GM12878 (cell line): ENCODE measurements at regions not wholly inside any gene's neighbourhood (a gene's known extent, or its start where the extent isn't known, plus 50 kb on each side); places are given as distances from the start of the nearest gene placed in this dataset.

ENCODE experiments used
- ATAC-seq: fragments of 200-7000 bp; cut with Tn5 transposase; 3 replicates; pipeline ENCODE4 v1.9.1; 2020; ENCODE audit warnings: mild to moderate bottlenecking, moderate library complexity
- BruUV-seq: library from RNA; stranded (reverse); fragments of 400-500 nt; replicated peaks from 2 replicates; lab custom pipeline; 2021; lab: Mats Ljungman, UMichigan
- CTCF ChIA-PET: fragments of 300-600 bp; sonication (Branson Sonifier 250); formaldehyde crosslinking; extraction: SDS; loops from one replicate; lab custom pipeline; 2021; ENCODE audit warnings: inconsistent platforms; lab: Yijun Ruan, JAX
- POLR2A ChIA-PET: fragments of 350-600 bp; formaldehyde crosslinking; extraction: SDS; loops from one replicate; lab custom pipeline; 2021; ENCODE audit warnings: inconsistent platforms; lab: Charles Lee
- RAD21 ChIA-PET: fragments of 300-600 bp; sonication (Branson Sonifier 250); formaldehyde crosslinking; loops from one replicate; lab custom pipeline; 2023; ENCODE audit warnings: antibody characterized with exemption; ENCODE audit not compliant: unreplicated experiment; lab: Charles Lee
- SMC1A ChIA-PET: fragments of 300-600 bp; sonication (Branson Sonifier 250); formaldehyde crosslinking; loops from one replicate; lab custom pipeline; 2023; ENCODE audit not compliant: unreplicated experiment, uncharacterized antibody; lab: Charles Lee
- DNase-seq: peaks from one replicate; pipeline ENCODE4 v3.0.0-alpha.2; 2011; ENCODE audit warnings: low read depth, low spot score
- FAIRE-seq: peaks from 3 replicates; lab custom pipeline; 2011; peaks lifted over from hg19 to GRCh38; lab: Jason Lieb, UNC
- H2AFZ ChIP-seq: 2 replicates; pipeline ENCODE4 v1.6.0; 2011; ENCODE audit warnings: low read depth, low read length, control low read depth; ENCODE audit not compliant: control insufficient read depth
- H3K27ac ChIP-seq: 2 replicates; pipeline ENCODE4 v1.5.1; 2011; ENCODE audit warnings: control low read depth; ENCODE audit not compliant: control insufficient read depth, insufficient read depth
- H3K27me3 ChIP-seq, 2 experiments: replicated peaks in 1 of 2; 2 replicates each; pipeline versions ENCODE4 v1.6.0 to v1.6.1; 2011; ENCODE audit warnings: low read length in 1 of 2; ENCODE audit not compliant: control insufficient read depth in 2 of 2, insufficient read depth in 2 of 2
- H3K36me3 ChIP-seq, 2 experiments: 2 replicates each; pipeline ENCODE4 v1.5.1; 2011; ENCODE audit warnings: low read length in 1 of 2; ENCODE audit not compliant: control insufficient read depth in 2 of 2, insufficient read depth in 2 of 2
- H3K4me1 ChIP-seq: 2 replicates; pipeline ENCODE4 v1.6.1; 2011; ENCODE audit warnings: mild to moderate bottlenecking, low read length, moderate library complexity, mixed read lengths; ENCODE audit not compliant: control insufficient read depth, insufficient read depth
- H3K4me2 ChIP-seq: 2 replicates; pipeline ENCODE4 v1.6.0; 2011; ENCODE audit warnings: control low read depth; ENCODE audit not compliant: control insufficient read depth, insufficient read depth
- H3K4me3 ChIP-seq: fragments of 200-600 bp; sonication (generic); 2 replicates; pipeline ENCODE4 v1.5.1; 2016
- H3K79me2 ChIP-seq: 2 replicates; pipeline ENCODE4 v1.6.0; 2011; ENCODE audit warnings: low read length; ENCODE audit not compliant: control insufficient read depth, insufficient read depth
- H3K9ac ChIP-seq: 2 replicates; pipeline ENCODE4 v1.8.0; 2011; ENCODE audit warnings: low read length, control low read depth, mixed read lengths; ENCODE audit not compliant: control insufficient read depth, insufficient read depth
- H3K9me3 ChIP-seq: replicated peaks from 3 replicates; pipeline ENCODE4 v1.5.1; 2011; ENCODE audit warnings: mild to moderate bottlenecking, low read length; ENCODE audit not compliant: control insufficient read depth, insufficient read depth
- H4K20me1 ChIP-seq: 2 replicates; pipeline ENCODE4 v1.6.0; 2011; ENCODE audit not compliant: control insufficient read depth, insufficient read depth
- BRCA1 ChIP-seq: IDR thresholded peaks from 2 replicates; pipeline ENCODE4 v1.6.1; 2011; ENCODE audit warnings: low read depth, low read length, improper control_type of control experiment
- CBX5 ChIP-seq: sonication (generic); IDR thresholded peaks from 2 replicates; pipeline ENCODE4 v1.6.1; 2016; ENCODE audit warnings: low read depth, moderate library complexity, mild to moderate bottlenecking, inconsistent platforms
- ETV6 ChIP-seq, 2 experiments: fragments of 450-650 bp in 1 of 2; IDR thresholded peaks in 1 of 2; conservative IDR thresholded peaks in 1 of 2; 2 replicates each; pipeline ENCODE4 v1.6.1; 2014; ENCODE audit warnings: antibody characterized with exemption in 1 of 2, borderline replicate concordance in 1 of 2, low read depth in 1 of 2, mild to moderate bottlenecking in 1 of 2, moderate library complexity in 1 of 2
- GATAD2B ChIP-seq: fragments of 450-650 bp; conservative IDR thresholded peaks from 2 replicates; pipeline ENCODE4 v1.6.1; 2017; ENCODE audit warnings: low read depth, mild to moderate bottlenecking, moderate library complexity
- HDAC2 ChIP-seq: fragments of 200-600 bp; sonication (generic); IDR thresholded peaks from 2 replicates; pipeline ENCODE4 v1.6.1; 2017
- KLF5 ChIP-seq: fragments of 450-650 bp; IDR thresholded peaks from 2 replicates; pipeline ENCODE4 v1.6.1; 2014; ENCODE audit warnings: mild to moderate bottlenecking; ENCODE audit not compliant: partially characterized antibody
- MYB ChIP-seq: fragments of 150-350 bp; IDR thresholded peaks from 2 replicates; pipeline ENCODE4 v1.6.1; 2014; ENCODE audit warnings: mild to moderate bottlenecking, low read depth, low read length, borderline replicate concordance
- NFYB ChIP-seq: IDR thresholded peaks from 2 replicates; pipeline ENCODE4 v1.6.1; 2011; ENCODE audit warnings: low read depth, mild to moderate bottlenecking, low read length, improper control_type of control experiment, moderate library complexity; ENCODE audit not compliant: insufficient read depth
- NR2C1 ChIP-seq: fragments of 450-650 bp; IDR thresholded peaks from 2 replicates; pipeline ENCODE4 v1.6.1; 2017; ENCODE audit warnings: antibody characterized with exemption, mild to moderate bottlenecking, moderate library complexity
- PAX8 ChIP-seq: fragments of 450-650 bp; IDR thresholded peaks from 2 replicates; pipeline ENCODE4 v1.6.1; 2017; ENCODE audit warnings: mild to moderate bottlenecking, moderate library complexity
- RFX5 ChIP-seq: IDR thresholded peaks from 2 replicates; pipeline ENCODE4 v1.6.1; 2011; ENCODE audit warnings: low read depth, low read length, improper control_type of control experiment
- TAF1 ChIP-seq: IDR thresholded peaks from 2 replicates; pipeline ENCODE4 v1.6.1; 2011; ENCODE audit warnings: mild to moderate bottlenecking, low read depth, low read length, borderline replicate concordance
- TCF3 ChIP-seq: IDR thresholded peaks from 2 replicates; pipeline ENCODE4 v1.6.1; 2012; ENCODE audit warnings: low read depth, mild to moderate bottlenecking, low read length, borderline replicate concordance; ENCODE audit not compliant: insufficient read depth
- YY1 ChIP-seq: IDR thresholded peaks from 2 replicates; pipeline ENCODE4 v1.6.1; 2011; ENCODE audit warnings: low read depth, mild to moderate bottlenecking, low read length
- ZNF622 ChIP-seq: fragments of 450-650 bp; IDR thresholded peaks from 2 replicates; pipeline ENCODE4 v1.6.1; 2017; ENCODE audit warnings: mild to moderate bottlenecking, inconsistent platforms
- WGBS: methylation state at CpG from one replicate; pipeline ENCODE4 v1.1.6; 2016; ENCODE audit warnings: low lambda C conversion rate; ENCODE audit not compliant: insufficient replicate concordance, insufficient coverage; ENCODE audit errors: missing lambda C conversion rate; 5-methylcytosine and 5-hydroxymethylcytosine counted together
- in situ Hi-C: fragments of 300-500 bp; cut with MboI; formaldehyde crosslinking; loops from 9 replicates; pipeline ENCODE4 v1.14.3; 2018; ENCODE audit warnings: mixed read lengths
- intact Hi-C: fragments of 100-400 bp; cut with micrococcal nuclease; formaldehyde crosslinking; loops from one replicate; pipeline ENCODE4 v1.14.2; 2022; ENCODE audit not compliant: unreplicated experiment
- TF ChIP-seq, protein P1 (sequence below): fragments of 150-350 bp; IDR thresholded peaks from 2 replicates; pipeline ENCODE4 v1.6.1; 2014; ENCODE audit warnings: mild to moderate bottlenecking, low read depth, low read length
- TF ChIP-seq, protein P2 (sequence below): fragments of 450-650 bp; IDR thresholded peaks from 2 replicates; pipeline ENCODE4 v1.6.1; 2016; ENCODE audit warnings: mild to moderate bottlenecking, moderate library complexity, borderline replicate concordance
- TF ChIP-seq, protein P3 (sequence below): IDR thresholded peaks from 2 replicates; pipeline ENCODE4 v1.6.1; 2011; ENCODE audit warnings: borderline replicate concordance, low read depth, mild to moderate bottlenecking, moderate library complexity, mixed read lengths, low read length; ENCODE audit not compliant: insufficient read depth; ENCODE audit errors: extremely low read length

DNA sequence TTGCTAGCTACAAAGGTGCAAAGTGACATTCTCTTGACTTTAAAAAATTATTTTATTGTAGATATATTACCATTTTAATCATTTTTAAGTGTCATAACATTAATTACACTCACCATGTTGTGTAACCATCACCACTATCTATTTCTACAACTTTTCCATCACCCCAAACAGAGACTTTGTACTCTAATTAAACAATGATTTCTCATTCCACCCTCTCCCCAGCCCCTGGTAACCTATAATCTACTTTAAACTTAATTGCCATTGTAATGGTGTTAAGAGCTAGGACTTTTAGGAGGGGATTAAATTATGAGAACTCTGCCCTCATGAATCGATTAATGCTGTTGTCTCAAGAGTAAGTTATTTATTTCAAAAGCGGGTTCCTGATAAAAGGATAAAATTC, 352.9 kb upstream of the SEL1L start (continued):
- TF ChIP-seq, protein P1, sequence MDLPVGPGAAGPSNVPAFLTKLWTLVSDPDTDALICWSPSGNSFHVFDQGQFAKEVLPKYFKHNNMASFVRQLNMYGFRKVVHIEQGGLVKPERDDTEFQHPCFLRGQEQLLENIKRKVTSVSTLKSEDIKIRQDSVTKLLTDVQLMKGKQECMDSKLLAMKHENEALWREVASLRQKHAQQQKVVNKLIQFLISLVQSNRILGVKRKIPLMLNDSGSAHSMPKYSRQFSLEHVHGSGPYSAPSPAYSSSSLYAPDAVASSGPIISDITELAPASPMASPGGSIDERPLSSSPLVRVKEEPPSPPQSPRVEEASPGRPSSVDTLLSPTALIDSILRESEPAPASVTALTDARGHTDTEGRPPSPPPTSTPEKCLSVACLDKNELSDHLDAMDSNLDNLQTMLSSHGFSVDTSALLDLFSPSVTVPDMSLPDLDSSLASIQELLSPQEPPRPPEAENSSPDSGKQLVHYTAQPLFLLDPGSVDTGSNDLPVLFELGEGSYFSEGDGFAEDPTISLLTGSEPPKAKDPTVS: no peak
- no peak for TF ChIP-seq TCF3
- TF ChIP-seq HDAC2: no peak
- TF ChIP-seq BRCA1: no peak
- no peak for TF ChIP-seq RFX5
- no peak for TF ChIP-seq TAF1
- TF ChIP-seq, protein P2, sequence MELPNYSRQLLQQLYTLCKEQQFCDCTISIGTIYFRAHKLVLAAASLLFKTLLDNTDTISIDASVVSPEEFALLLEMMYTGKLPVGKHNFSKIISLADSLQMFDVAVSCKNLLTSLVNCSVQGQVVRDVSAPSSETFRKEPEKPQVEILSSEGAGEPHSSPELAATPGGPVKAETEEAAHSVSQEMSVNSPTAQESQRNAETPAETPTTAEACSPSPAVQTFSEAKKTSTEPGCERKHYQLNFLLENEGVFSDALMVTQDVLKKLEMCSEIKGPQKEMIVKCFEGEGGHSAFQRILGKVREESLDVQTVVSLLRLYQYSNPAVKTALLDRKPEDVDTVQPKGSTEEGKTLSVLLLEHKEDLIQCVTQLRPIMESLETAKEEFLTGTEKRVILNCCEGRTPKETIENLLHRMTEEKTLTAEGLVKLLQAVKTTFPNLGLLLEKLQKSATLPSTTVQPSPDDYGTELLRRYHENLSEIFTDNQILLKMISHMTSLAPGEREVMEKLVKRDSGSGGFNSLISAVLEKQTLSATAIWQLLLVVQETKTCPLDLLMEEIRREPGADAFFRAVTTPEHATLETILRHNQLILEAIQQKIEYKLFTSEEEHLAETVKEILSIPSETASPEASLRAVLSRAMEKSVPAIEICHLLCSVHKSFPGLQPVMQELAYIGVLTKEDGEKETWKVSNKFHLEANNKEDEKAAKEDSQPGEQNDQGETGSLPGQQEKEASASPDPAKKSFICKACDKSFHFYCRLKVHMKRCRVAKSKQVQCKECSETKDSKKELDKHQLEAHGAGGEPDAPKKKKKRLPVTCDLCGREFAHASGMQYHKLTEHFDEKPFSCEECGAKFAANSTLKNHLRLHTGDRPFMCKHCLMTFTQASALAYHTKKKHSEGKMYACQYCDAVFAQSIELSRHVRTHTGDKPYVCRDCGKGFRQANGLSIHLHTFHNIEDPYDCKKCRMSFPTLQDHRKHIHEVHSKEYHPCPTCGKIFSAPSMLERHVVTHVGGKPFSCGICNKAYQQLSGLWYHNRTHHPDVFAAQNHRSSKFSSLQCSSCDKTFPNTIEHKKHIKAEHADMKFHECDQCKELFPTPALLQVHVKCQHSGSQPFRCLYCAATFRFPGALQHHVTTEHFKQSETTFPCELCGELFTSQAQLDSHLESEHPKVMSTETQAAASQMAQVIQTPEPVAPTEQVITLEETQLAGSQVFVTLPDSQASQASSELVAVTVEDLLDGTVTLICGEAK: no peak
- TF ChIP-seq YY1: no peak

DNA sequence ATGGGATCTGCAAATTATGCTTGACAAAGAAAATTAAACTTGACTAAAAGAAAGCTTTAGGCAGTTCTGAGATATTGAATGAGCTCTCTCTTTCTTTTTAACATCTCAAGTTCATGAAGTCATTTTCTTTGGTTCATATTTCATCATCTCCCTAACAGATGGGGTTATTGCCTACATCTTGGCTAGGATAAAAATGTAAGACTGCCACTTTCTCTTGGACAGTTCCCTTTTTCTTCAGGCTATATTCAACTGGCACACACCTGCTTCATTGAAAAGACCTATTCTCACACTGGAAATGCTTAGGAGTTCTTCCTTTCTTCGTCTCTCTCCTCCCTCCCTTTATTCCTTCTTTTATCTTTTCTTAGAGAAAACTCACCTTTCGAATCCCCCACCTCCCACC, 355.9 kb upstream of the SEL1L start:
- ChIA-PET CTCF (no interaction called here), POLR2A (no interaction called here), RAD21 (no interaction called here), SMC1A (no interaction called here)
- in situ Hi-C loops (no loop called here), intact Hi-C loops (no loop called here)
- H3K36me3 ChIP-seq: no peaks in the 10 kb centered on the region
- H3K9me3 ChIP-seq: no peaks in the 10 kb centered on the region; the same call in 2 of the 3 replicates
- no peak for DNase-seq
- no peak for FAIRE-seq
- no peak overlapping the region for H3K4me3 ChIP-seq
- H3K4me1 ChIP-seq: no peaks in the 10 kb centered on the region
- no peaks in the 10 kb centered on the region for H4K20me1 ChIP-seq
- WGBS: 4% methylated on average over 2 of the region's 2 CpGs
- no peak for ATAC-seq
- BruUV-seq: no TSS peak
- H3K4me2 ChIP-seq: no peak overlapping the region
- no peaks in the 10 kb centered on the region for H3K79me2 ChIP-seq
- no peak overlapping the region for H2AFZ ChIP-seq
- H3K27me3 ChIP-seq: no peaks in the 10 kb centered on the region
- H3K27ac ChIP-seq: no peak overlapping the region
- H3K9ac ChIP-seq: no peak overlapping the region
- TF ChIP-seq PAX8 (no peak), GATAD2B (no peak), CBX5 (no peak), NR2C1 (no peak), ZNF622 (no peak), NFYB (no peak), MYB (no peak), KLF5 (no peak), ETV6 (conservative IDR thresholded peaks at IDR 0.05 in 1 of 2, IDR thresholded peaks at IDR 0.05 in 1 of 2; ENCODE audit: borderline replicate concordance in 1 of 2, low read depth in 1 of 2) (no peak)
- TF ChIP-seq, protein P3, sequence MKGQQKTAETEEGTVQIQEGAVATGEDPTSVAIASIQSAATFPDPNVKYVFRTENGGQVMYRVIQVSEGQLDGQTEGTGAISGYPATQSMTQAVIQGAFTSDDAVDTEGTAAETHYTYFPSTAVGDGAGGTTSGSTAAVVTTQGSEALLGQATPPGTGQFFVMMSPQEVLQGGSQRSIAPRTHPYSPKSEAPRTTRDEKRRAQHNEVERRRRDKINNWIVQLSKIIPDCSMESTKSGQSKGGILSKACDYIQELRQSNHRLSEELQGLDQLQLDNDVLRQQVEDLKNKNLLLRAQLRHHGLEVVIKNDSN: no peak
